ENCODE measurements at regions not wholly inside any gene's neighbourhood (a gene's known extent, or its start where the extent isn't known, plus 50 kb on each side); places are given as distances from the start of the nearest gene placed in this dataset.

DNA sequence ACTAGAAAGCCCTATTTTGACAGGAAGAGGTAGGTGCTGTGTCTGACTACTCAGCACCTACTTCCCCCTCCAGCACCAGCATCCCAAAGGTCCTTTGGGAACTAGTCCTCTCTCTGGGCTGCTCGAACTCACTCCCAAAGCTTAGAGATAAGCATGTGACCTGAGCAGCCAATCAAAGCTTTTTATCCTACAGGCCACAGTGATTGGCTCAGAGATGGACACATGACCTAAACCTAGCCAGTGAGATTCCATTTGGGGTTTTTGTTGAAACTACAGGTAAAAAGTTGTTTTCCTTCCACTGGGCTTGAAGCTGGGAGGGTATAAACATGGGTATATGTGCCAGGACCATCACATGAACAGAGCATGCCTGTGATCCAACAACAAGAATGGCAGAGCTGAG lies 186.5 kb upstream of the PPP2R3A start:
- TF ChIP-seq POLR2AphosphoS5 (IDR thresholded peaks at IDR 0.05): no peak
- TF ChIP-seq, protein P1, sequence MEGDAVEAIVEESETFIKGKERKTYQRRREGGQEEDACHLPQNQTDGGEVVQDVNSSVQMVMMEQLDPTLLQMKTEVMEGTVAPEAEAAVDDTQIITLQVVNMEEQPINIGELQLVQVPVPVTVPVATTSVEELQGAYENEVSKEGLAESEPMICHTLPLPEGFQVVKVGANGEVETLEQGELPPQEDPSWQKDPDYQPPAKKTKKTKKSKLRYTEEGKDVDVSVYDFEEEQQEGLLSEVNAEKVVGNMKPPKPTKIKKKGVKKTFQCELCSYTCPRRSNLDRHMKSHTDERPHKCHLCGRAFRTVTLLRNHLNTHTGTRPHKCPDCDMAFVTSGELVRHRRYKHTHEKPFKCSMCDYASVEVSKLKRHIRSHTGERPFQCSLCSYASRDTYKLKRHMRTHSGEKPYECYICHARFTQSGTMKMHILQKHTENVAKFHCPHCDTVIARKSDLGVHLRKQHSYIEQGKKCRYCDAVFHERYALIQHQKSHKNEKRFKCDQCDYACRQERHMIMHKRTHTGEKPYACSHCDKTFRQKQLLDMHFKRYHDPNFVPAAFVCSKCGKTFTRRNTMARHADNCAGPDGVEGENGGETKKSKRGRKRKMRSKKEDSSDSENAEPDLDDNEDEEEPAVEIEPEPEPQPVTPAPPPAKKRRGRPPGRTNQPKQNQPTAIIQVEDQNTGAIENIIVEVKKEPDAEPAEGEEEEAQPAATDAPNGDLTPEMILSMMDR (IDR thresholded peaks at IDR 0.05): no peak
- no peak for TF ChIP-seq POLR2A (IDR thresholded peaks at IDR 0.05; ENCODE audit: low read depth)
